H9 (cell line): ENCODE measurements at regions not wholly inside any gene's neighbourhood (a gene's known extent, or its start where the extent isn't known, plus 50 kb on each side); places are given as distances from the start of the nearest gene placed in this dataset.
"Not testable (repeated sequence)": the region's sequence is repeated elsewhere in the genome, so short reads cannot be mapped to it uniquely, and the experiment has no call there.

Experiments
- DNase-seq: peaks from one replicate; pipeline ENCODE4 v3.0.0-alpha.2; 2017
- H2AFZ ChIP-seq: one replicate; pipeline ENCODE4 v1.6.1; 2013; ENCODE audit warnings: mild to moderate bottlenecking, low read length, control low read depth, moderate library complexity
- H2AK5ac ChIP-seq: 2 replicates; pipeline ENCODE4 v1.6.1; 2013; ENCODE audit warnings: low read length, control low read depth, mixed read lengths; ENCODE audit not compliant: insufficient read length
- H2BK120ac ChIP-seq: one replicate; pipeline ENCODE4 v1.6.1; 2013; ENCODE audit warnings: low read depth, mild to moderate bottlenecking, low read length, control low read depth, inconsistent platforms; ENCODE audit not compliant: poor library complexity, severe bottlenecking
- H2BK12ac ChIP-seq: 2 replicates; pipeline ENCODE4 v1.6.1; 2013; ENCODE audit warnings: low read length, control low read depth, mixed read lengths, low read depth; ENCODE audit not compliant: insufficient read length
- H2BK15ac ChIP-seq: 2 replicates; pipeline ENCODE4 v1.6.1; 2013; ENCODE audit warnings: low read depth, low read length, control low read depth
- H2BK20ac ChIP-seq: one replicate; pipeline ENCODE4 v1.6.1; 2013; ENCODE audit warnings: low read depth, mild to moderate bottlenecking, low read length, control low read depth, inconsistent platforms; ENCODE audit not compliant: poor library complexity, severe bottlenecking
- H2BK5ac ChIP-seq: 2 replicates; pipeline ENCODE4 v1.6.1; 2013; ENCODE audit warnings: low read length, control low read depth, mixed read lengths; ENCODE audit not compliant: insufficient read length
- H3K14ac ChIP-seq: 2 replicates; pipeline ENCODE4 v1.6.1; 2013; ENCODE audit warnings: low read length, control low read depth; ENCODE audit not compliant: insufficient read depth
- H3K18ac ChIP-seq: 2 replicates; pipeline ENCODE4 v1.6.1; 2013; ENCODE audit warnings: low read depth, mild to moderate bottlenecking, mixed read lengths, low read length, control low read depth; ENCODE audit not compliant: insufficient read length
- H3K23ac ChIP-seq: 2 replicates; pipeline ENCODE4 v1.6.1; 2013; ENCODE audit warnings: low read length, control low read depth, mixed read lengths, low read depth; ENCODE audit not compliant: insufficient read length
- H3K23me2 ChIP-seq: 2 replicates; pipeline ENCODE4 v1.6.1; 2013; ENCODE audit warnings: low read depth, mild to moderate bottlenecking, mixed read lengths, low read length, control low read depth; ENCODE audit not compliant: insufficient read length, poor library complexity, severe bottlenecking
- H3K27ac ChIP-seq: 2 replicates; pipeline ENCODE4 v1.5.1; 2013; ENCODE audit warnings: low read length, control low read depth, mixed read lengths, low read depth; ENCODE audit not compliant: insufficient read length
- H3K27me3 ChIP-seq: 2 replicates; pipeline ENCODE4 v1.6.1; 2013; ENCODE audit warnings: low read length, control low read depth, inconsistent platforms; ENCODE audit not compliant: insufficient read depth
- H3K4ac ChIP-seq: 2 replicates; pipeline ENCODE4 v1.6.1; 2013; ENCODE audit warnings: low read depth, mild to moderate bottlenecking, control low read depth, inconsistent platforms, low read length, moderate library complexity
- H3K4me1 ChIP-seq: 2 replicates; pipeline ENCODE4 v1.6.1; 2013; ENCODE audit warnings: low read length, control low read depth, inconsistent platforms; ENCODE audit not compliant: insufficient read depth
- H3K4me2 ChIP-seq: 2 replicates; pipeline ENCODE4 v1.6.1; 2013; ENCODE audit warnings: low read length, control low read depth, mixed read lengths; ENCODE audit not compliant: insufficient read length, insufficient read depth
- H3K56ac ChIP-seq: 2 replicates; pipeline ENCODE4 v1.6.1; 2013; ENCODE audit warnings: low read depth, mild to moderate bottlenecking, mixed read lengths, low read length, control low read depth; ENCODE audit not compliant: insufficient read length
- H3K79me1 ChIP-seq: 2 replicates; pipeline ENCODE4 v1.6.1; 2013; ENCODE audit warnings: low read depth, mild to moderate bottlenecking, moderate library complexity, low read length, control low read depth, inconsistent platforms; ENCODE audit not compliant: insufficient read depth, poor library complexity, severe bottlenecking
- H3K79me2 ChIP-seq: 2 replicates; pipeline ENCODE4 v1.6.1; 2013; ENCODE audit warnings: low read length, control low read depth, inconsistent platforms; ENCODE audit not compliant: insufficient read depth
- H3K9ac ChIP-seq: 2 replicates; pipeline ENCODE4 v1.6.1; 2013; ENCODE audit warnings: low read length, control low read depth, mixed read lengths; ENCODE audit not compliant: insufficient read length; ENCODE audit errors: extremely low read depth
- H3K9me3 ChIP-seq: one replicate; pipeline ENCODE4 v1.6.1; 2013; ENCODE audit warnings: low read depth, low read length, inconsistent platforms; ENCODE audit not compliant: control insufficient read depth
- H3T11ph ChIP-seq: one replicate; pipeline ENCODE4 v1.6.1; 2013; ENCODE audit warnings: mild to moderate bottlenecking, low read length, control low read depth, inconsistent platforms
- H4K20me1 ChIP-seq: one replicate; pipeline ENCODE4 v1.6.1; 2013; ENCODE audit not compliant: control insufficient read depth, insufficient read length, insufficient read depth
- H4K5ac ChIP-seq: 2 replicates; pipeline ENCODE4 v1.6.1; 2013; ENCODE audit warnings: low read depth, mild to moderate bottlenecking, mixed read lengths, low read length, control low read depth; ENCODE audit not compliant: insufficient read length
- H4K8ac ChIP-seq: replicated peaks from 2 replicates; pipeline ENCODE4 v1.6.1; 2013; ENCODE audit warnings: low read length, control low read depth, mixed read lengths, low read depth; ENCODE audit not compliant: insufficient read length
- H4K91ac ChIP-seq: 2 replicates; pipeline ENCODE4 v1.6.1; 2013; ENCODE audit warnings: low read depth, mild to moderate bottlenecking, moderate library complexity, mixed read lengths, low read length, control low read depth; ENCODE audit not compliant: insufficient read length
- H3K27ac Mint-ChIP-seq, 3 experiments: 2 replicates in 2 of 3; 3 replicates in 1 of 3; pipeline ENCODE4 v1.8.0; 2020 to 2021; ENCODE audit warnings: mixed read lengths in 3 of 3, mild to moderate bottlenecking in 1 of 3, moderate library complexity in 1 of 3
- H3K27me3 Mint-ChIP-seq: 2 replicates; pipeline ENCODE4 v1.8.0; 2021; ENCODE audit warnings: low read depth, mild to moderate bottlenecking, moderate library complexity, mixed read lengths
- H3K36me3 Mint-ChIP-seq, 3 experiments: 2 replicates in 2 of 3; 3 replicates in 1 of 3; pipeline ENCODE4 v1.8.0; 2020 to 2021; ENCODE audit warnings: low read depth in 3 of 3, mixed read lengths in 3 of 3; ENCODE audit not compliant: insufficient read depth in 1 of 3
- H3K4me1 Mint-ChIP-seq, 2 experiments: 2 replicates each; pipeline ENCODE4 v1.8.0; 2020; ENCODE audit warnings: mixed read lengths in 2 of 2
- H3K4me3 Mint-ChIP-seq, 2 experiments: 2 replicates in 1 of 2; 3 replicates in 1 of 2; pipeline ENCODE4 v1.8.0; 2020 to 2021; ENCODE audit warnings: mild to moderate bottlenecking in 2 of 2, mixed read lengths in 2 of 2, moderate library complexity in 1 of 2
- H3K9me3 Mint-ChIP-seq, 2 experiments: 2 replicates in 1 of 2; 3 replicates in 1 of 2; pipeline ENCODE4 v1.8.0; 2020; ENCODE audit warnings: mild to moderate bottlenecking in 2 of 2, mixed read lengths in 2 of 2, moderate library complexity in 1 of 2
- CTCF ChIP-seq: fragments of 200-600 bp; sonication (generic); conservative IDR thresholded peaks from 3 replicates; pipeline ENCODE4 v1.8.0; 2021; ENCODE audit warnings: antibody characterized with exemption, mild to moderate bottlenecking
- WGBS: extraction: QIAGEN DNeasy Blood & Tissue Kit; methylation state at CpG from one replicate; pipeline ENCODE4 v1.1.7; 2013; ENCODE audit warnings: missing lambda C conversion rate, low lambda C conversion rate, mixed read lengths; ENCODE audit not compliant: insufficient read length; ENCODE audit errors: extremely low coverage; 5-methylcytosine and 5-hydroxymethylcytosine counted together

GRCh38 chr2:82182270-82182669, 1877.7 kb upstream of the LRRTM1 start:
- Histone ChIP-seq H3K56ac (no peak overlapping the region), H2AK5ac (no peak overlapping the region), H2BK5ac (no peak overlapping the region), H3K4me2 (no peak overlapping the region), H3T11ph (no peak overlapping the region), H3K79me1 (no peaks in the 10 kb centered on the region), H3K27me3 (no peaks in the 10 kb centered on the region), H2AFZ (no peak overlapping the region), H4K5ac (no peak overlapping the region), H2BK120ac (no peak overlapping the region), H3K9me3 (no peaks in the 10 kb centered on the region), H3K14ac (no peak overlapping the region), H2BK15ac (no peak overlapping the region), H3K4ac (no peak overlapping the region), H4K20me1 (no peaks in the 10 kb centered on the region), H3K18ac (no peak overlapping the region), H2BK20ac (no peak overlapping the region), H4K8ac (no peak overlapping the region), H4K91ac (no peak overlapping the region), H3K9ac (no peak overlapping the region), H3K79me2 (no peaks in the 10 kb centered on the region), H3K23ac (no peak overlapping the region), H3K23me2 (no peaks in the 10 kb centered on the region), H3K27ac (no peak overlapping the region), H2BK12ac (no peak overlapping the region), H3K4me1 (no peaks in the 10 kb centered on the region)
- TF ChIP-seq CTCF, result no peak
- H3K4me3 Mint-ChIP-seq, result no peak overlapping the region
- H3K27ac Mint-ChIP-seq, result no peak overlapping the region
- H3K4me1 Mint-ChIP-seq, result no peaks in the 10 kb centered on the region
- no peaks in the 10 kb centered on the region for H3K27me3 Mint-ChIP-seq
- DNase-seq, result no peak
- no peaks in the 10 kb centered on the region for H3K36me3 Mint-ChIP-seq
- H3K9me3 Mint-ChIP-seq, result no peaks in the 10 kb centered on the region; a peak in 1 of 5 replicates

GRCh38 chr2:82175210-82175609, 1870.7 kb upstream of the LRRTM1 start:
- H3K27ac Mint-ChIP-seq, H3K4me1 Mint-ChIP-seq, H3K27ac ChIP-seq, H3K9ac ChIP-seq, H3K14ac ChIP-seq, H3T11ph ChIP-seq, H3K79me1 ChIP-seq, H3K4me1 ChIP-seq, H3K18ac ChIP-seq, H3K27me3 Mint-ChIP-seq, H3K4ac ChIP-seq, H2BK12ac ChIP-seq, H2BK120ac ChIP-seq, H2AFZ ChIP-seq, H3K4me3 Mint-ChIP-seq, H4K20me1 ChIP-seq, H3K23ac ChIP-seq, H2BK5ac ChIP-seq, DNase-seq, H3K23me2 ChIP-seq, H3K9me3 ChIP-seq, H3K27me3 ChIP-seq, H2BK20ac ChIP-seq, H3K9me3 Mint-ChIP-seq, H3K4me2 ChIP-seq, H4K91ac ChIP-seq, H3K36me3 Mint-ChIP-seq, H2BK15ac ChIP-seq, H3K79me2 ChIP-seq, H4K5ac ChIP-seq, H4K8ac ChIP-seq, H3K56ac ChIP-seq, H2AK5ac ChIP-seq: not testable (repeated sequence)
- WGBS, result no CpG with 5 or more reads among the region's 10 CpGs
